T-helper 1 cell (primary cell): ENCODE measurements at regions not wholly inside any gene's neighbourhood (a gene's known extent, or its start where the extent isn't known, plus 50 kb on each side); places are given as distances from the start of the nearest gene placed in this dataset.

Experiments
- DNase-seq, 5 donors: peaks; one replicate each; pipeline ENCODE4 v3.0.0-alpha.2; 2012 to 2020

- no peak for DNase-seq
These were observed 148.2 kb downstream of the ERMARD start for GRCh38 chr6:169899481-169900145.

- no peak for DNase-seq
These were observed 147.5 kb downstream of the ERMARD start for GRCh38 chr6:169898788-169899480.

DNA sequence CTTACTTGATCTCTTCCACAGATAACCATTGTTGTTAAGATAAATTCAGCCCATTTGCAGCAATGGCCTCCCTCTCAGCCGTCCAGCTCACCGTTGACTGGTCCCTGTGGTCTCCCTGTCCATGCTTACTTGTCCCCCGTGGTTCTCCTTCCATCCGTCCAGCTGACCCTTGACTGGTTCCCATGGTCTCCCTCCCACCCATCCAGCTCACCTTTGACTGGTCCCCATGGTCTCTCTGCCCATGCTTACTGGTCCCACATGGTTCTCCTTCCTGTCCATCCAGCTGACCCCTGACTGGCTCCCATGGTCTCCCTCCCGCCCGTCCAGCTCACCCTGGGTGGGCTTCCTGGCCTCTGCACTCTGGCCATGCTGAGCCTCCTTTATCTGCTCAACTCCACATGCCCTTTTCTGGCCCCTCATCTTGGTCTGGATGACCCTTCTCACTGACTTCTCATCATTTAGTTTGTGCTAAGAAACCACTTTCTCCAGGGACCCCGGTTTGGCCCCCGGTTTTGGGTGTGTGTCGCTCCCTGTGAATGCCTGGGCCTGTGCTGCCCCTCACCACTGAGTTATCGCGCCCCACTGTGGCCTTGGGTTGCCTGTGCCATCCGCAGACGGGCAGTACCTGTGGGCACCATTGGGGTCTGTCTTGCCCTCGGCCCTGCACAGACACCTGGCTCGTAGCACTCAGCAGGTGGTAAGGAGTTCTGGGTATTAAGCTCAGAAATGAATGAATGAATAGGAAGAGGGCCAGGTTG lies 146.4 kb downstream of the ERMARD start:
- DNase-seq: no peak

- no peak for DNase-seq
These were observed 145.5 kb downstream of the ERMARD start for GRCh38 chr6:169896826-169897456.

DNA sequence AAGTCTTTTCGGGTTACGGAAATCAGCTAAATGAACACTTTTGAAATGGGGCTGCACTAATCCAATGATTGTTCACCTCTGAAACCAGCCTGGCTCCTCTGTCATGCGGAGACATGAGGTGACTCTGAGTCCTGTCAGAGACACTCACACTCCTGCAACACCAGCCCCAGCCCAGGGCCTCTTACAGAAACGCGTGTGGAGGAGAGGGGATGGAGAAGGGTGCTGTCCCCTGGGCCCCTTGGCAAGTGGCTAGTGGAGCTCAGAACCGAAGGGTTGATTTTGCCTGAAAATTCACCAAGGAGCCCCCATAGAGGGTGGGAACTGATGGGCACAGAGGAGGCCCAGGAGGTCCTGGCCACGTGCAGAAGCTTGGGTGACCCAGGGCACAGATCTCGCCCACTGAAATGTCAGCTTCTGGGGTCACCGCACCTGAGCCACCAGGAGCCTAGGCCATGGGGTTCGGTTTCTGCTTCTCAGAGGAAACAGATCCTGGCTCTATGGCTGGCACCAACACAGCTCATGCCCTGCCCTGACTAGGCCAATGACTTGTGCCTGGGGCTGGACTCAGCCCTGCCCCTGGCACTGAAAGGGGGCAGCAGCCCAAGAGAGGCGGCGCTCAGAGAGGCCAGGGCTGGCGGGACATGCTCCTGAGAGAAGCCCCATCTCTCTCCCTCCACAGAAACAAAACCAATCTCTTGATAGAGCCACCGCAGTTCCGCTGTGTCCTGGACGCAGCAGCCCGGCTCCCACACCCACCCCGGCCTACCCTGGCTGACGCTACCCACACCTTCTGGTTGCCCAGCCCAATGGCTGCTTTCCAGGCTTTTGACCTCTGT lies 144.7 kb downstream of the ERMARD start:
- no peak for DNase-seq

DNA sequence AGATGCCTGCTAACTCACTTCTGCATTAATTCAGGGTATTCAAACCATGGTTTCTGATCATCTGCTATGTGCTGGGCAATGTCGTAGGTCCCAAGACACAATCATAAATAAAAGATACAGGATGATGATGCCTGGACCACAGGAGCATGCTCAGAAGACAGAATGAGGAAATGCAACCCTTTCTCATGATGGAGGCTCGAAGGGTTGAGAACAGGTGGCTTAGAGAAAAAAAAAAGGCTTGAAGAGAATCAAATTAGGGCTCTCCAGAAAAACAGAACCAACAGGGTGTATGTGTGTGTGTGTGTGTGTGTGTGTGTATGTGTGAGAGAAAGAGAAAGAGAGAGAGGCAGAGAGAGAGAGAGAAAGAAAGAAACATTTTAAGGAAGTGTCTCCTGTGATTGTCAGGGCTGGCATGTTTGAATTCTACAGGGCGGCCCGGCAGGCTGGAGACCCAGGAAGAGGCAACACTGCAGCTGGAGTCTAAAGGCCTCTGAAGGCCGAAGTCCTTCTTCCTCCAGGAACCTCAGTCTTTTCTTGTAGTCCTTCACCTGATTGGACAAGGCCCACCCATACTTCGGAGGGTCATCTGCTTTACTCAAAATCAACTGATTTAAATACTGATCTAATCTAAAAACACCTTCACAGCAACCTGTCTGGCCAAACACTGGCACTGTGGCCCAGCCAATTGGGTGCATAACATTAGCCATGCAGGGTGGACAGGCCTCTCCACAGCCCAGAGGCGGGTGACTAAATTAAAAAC lies 143.8 kb downstream of the ERMARD start:
- DNase-seq: no peak

GRCh38 chr6:169894377-169894960 lies 143.0 kb downstream of the ERMARD start:
- DNase-seq: no peak

DNA sequence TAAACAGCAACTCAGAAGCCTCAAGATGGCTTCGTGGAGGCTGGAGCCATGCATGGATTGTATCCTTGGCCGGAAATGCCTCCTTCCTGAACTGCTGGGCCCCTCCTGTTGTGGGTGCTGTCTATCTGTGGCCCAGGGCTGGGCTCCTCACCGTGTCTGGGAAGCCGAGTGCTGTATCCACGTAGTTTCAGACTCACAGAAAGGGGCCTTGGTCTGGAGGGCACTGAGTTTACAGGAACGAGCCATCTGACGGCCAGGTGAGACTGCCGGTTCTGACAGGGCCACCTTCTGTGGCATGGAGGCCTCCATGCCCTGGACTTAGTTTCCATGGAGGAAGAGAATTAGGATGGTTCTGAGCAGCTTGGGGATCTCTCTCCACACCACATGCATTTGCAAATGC lies 142.2 kb downstream of the ERMARD start:
- no peak for DNase-seq

DNA sequence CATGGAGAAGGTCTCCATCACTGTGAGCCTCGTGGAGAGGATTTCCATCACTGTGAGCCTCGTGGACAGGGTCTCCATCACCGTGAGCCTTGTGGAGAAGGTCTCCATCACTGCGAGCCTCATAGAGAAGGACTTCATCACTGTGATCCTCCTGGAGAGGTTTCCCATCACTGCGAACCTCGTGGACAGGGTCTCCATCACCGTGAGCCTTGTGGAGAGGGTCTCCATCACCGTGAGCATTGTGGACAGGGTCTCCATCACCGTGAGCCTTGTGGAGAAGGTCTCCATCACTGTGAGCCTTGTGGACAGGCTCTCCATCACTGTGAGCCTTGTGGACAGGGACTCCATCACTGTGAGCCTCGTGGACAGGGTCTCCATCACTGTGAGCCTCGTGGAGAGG lies 140.4 kb downstream of the ERMARD start:
- DNase-seq: no peak

DNA sequence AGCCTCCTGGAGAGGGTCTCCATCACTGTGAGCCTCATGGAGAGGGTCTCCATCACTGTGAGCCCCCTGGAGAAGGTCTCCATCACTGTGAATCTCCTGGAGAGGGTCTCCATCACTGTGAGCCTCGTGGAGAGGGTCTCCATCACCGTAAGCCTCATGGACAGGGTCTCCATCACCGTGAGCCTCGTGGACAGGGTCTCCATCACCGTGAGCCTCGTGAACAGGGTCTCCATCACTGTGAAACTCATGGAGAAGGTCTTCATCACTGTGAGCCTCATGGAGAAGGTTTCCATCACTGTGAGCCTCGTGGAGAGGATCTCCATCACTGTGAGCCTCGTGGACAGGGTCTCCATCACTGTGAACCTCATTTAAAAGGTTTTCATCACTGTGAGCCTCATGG lies 140.0 kb downstream of the ERMARD start:
- no peak for DNase-seq

- DNase-seq: no peak
These were observed 139.5 kb downstream of the ERMARD start for GRCh38 chr6:169890901-169891300.

GRCh38 chr6:169890049-169890448 lies 138.6 kb downstream of the ERMARD start:
- no peak for DNase-seq

- DNase-seq: no peak
These were observed 136.2 kb downstream of the ERMARD start for GRCh38 chr6:169887529-169888140.

- DNase-seq: no peak
These were observed 135.3 kb downstream of the ERMARD start for GRCh38 chr6:169886631-169887227.

- DNase-seq: no peak
These were observed 134.4 kb downstream of the ERMARD start for GRCh38 chr6:169885831-169886230.

DNA sequence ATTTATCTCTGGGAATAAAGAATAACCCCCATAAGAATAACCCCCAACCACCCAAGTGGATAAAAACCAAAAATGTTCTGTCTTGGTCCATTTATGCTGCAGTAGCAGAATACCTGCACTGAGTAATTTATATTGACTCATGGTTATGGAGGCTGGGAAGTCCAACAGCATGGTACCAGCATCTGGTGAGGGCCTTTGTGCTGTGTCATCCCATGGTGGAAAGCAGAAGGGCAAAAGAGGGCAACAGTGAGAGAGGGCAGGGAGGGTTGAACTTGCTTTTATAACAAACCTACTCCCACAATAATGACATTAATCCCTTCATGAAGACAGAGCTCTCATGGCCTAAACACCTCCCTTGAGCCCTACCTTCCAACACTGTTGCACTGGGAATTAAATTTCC lies 133.7 kb downstream of the ERMARD start:
- no peak for DNase-seq

DNA sequence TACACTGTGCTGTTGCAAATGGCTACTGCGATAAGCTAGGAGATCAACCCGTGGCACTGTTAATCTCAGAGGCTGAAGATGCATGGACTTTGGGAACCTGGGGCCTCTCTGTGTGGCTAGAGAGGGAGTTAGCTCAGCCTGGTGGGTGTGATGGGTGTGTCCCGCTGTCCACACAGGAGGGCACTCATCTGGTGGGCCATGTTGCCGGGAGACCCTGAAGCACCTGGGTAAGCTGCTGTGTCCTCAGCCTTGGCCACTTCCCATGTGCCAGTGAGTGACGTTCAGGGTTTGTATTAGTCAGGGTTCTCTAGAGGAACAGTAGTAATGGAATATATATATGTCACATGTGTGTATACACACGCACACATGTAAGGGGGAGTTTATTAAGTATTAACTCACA lies 132.7 kb downstream of the ERMARD start:
- DNase-seq: no peak

DNA sequence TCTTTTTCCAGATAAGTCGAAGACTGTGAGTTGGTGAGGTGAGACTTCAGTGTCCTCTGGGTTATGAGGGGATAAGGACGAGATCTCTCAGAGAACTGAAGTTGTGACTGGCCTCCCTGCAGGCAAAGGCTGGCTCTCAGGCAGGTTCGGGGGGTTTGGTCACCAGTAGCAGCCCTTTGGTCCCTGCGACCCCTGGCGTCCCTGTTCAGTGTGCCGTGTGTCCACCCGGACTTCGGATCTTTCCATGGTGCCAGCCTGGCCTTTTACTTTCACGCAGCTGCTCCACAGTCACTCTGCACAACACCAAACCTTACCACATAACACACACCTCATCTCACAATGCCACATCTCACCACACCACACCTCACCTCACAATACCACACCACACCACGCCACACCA lies 131.9 kb downstream of the ERMARD start:
- no peak for DNase-seq

- no peak for DNase-seq
These were observed 130.6 kb downstream of the ERMARD start for GRCh38 chr6:169881976-169882375.

- DNase-seq: no peak
These were observed 130.0 kb downstream of the ERMARD start for GRCh38 chr6:169881398-169881797.
